Large intestine (tissue), 3 donors: ENCODE measurements at regions not wholly inside any gene's neighbourhood (a gene's known extent, or its start where the extent isn't known, plus 50 kb on each side); places are given as distances from the start of the nearest gene placed in this dataset.

Experiments
- DNase-seq, 2 donors: peaks; one replicate each; pipeline versions ENCODE4 v3.0.0 to v3.0.0-alpha.2; 2013
- H3K27ac ChIP-seq: one replicate; pipeline ENCODE4 v1.5.1; 2013; ENCODE audit warnings: low read length
- H3K27me3 ChIP-seq: 2 replicates; pipeline ENCODE4 v1.6.1; 2013; ENCODE audit warnings: low read length; ENCODE audit not compliant: control insufficient read depth, insufficient read depth
- H3K36me3 ChIP-seq: 2 replicates; pipeline ENCODE4 v1.6.1; 2013; ENCODE audit warnings: low read length; ENCODE audit not compliant: control insufficient read depth, insufficient read depth
- H3K4me1 ChIP-seq: one replicate; pipeline ENCODE4 v1.6.1; 2013; ENCODE audit warnings: low read length; ENCODE audit not compliant: control insufficient read depth, insufficient read depth
- H3K4me3 ChIP-seq: one replicate; pipeline ENCODE4 v1.5.1; 2013; ENCODE audit warnings: low read length
- H3K9me3 ChIP-seq: one replicate; pipeline ENCODE4 v1.6.1; 2013; ENCODE audit warnings: mild to moderate bottlenecking, low read depth, low read length, moderate library complexity; ENCODE audit not compliant: control insufficient read depth
- WGBS: methylation state at CpG from one replicate; pipeline ENCODE4 v1.1.5; 2013; ENCODE audit warnings: low lambda C conversion rate; ENCODE audit not compliant: insufficient coverage; 5-methylcytosine and 5-hydroxymethylcytosine counted together

- Histone ChIP-seq H3K4me1 (no peaks in the 10 kb centered on the region), H3K27ac (no peak overlapping the region), H3K9me3 (no peaks in the 10 kb centered on the region), H3K4me3 (no peak overlapping the region), H3K36me3 (no peaks in the 10 kb centered on the region), H3K27me3 (no peaks in the 10 kb centered on the region)
- WGBS = no CpG with 5 or more reads among the region's 2 CpGs
- DNase-seq = no peak
Observed at GRCh38 chrX:22357621-22358020, 84.9 kb downstream of the CBLL2 start.

- Histone ChIP-seq H3K27me3 (no peaks in the 10 kb centered on the region), H3K36me3 (no peaks in the 10 kb centered on the region), H3K4me1 (no peaks in the 10 kb centered on the region), H3K9me3 (no peaks in the 10 kb centered on the region), H3K4me3 (no peak overlapping the region), H3K27ac (no peak overlapping the region)
- DNase-seq = no peak
- no CpG with 5 or more reads among the region's 3 CpGs for WGBS
Observed at GRCh38 chrX:22360129-22360528, 87.4 kb downstream of the CBLL2 start.

DNA sequence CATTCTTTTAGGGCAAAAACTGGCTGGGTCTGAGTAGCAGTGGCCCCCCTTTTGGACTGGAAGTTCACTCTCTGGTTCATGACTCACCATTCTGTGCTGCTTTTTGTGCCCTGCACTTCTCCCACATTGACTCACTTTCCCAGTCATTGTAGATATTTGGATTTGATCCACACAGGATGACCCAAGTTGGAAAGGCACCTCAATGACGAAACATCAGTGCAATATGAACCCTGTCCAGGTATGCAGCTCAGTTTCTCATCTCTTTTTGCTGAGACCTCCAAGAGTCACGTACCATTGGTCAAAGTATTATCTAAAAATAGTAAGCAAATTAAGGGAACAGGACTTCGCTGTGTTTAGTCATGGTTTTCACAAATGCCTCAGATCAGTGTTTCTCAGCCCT lies 92.7 kb downstream of the CBLL2 start:
- Histone ChIP-seq H3K27ac (no peak overlapping the region), H3K36me3 (no peaks in the 10 kb centered on the region), H3K27me3 (no peaks in the 10 kb centered on the region), H3K4me3 (no peak overlapping the region), H3K9me3 (no peaks in the 10 kb centered on the region), H3K4me1 (no peaks in the 10 kb centered on the region)
- WGBS = no CpG with 5 or more reads among the region's 3 CpGs
- no peak for DNase-seq

DNA sequence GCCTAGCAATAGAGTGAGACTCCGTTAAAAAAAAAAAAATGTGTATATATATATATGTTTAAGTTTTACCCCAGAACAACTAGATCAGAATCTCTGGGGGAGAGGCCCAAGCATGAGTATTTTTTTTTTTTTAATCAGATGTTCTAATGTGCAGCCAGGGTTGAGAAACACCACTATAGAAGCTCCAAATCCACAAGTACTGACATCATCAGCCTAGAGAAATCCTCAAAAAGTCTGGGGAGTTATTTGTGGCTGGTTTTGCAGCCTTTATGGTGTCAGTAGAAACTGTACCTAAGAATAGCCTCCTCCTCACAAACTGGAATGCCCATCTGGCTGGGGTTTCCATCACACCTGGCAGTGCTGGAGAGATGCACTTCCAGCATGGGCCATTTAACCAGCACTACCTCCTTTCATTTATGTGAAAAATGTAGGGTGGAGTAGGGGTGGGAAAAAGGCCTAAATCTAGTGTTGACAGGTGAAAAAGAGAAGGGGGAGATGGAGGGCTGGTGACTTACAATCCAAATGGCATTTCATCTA lies 93.5 kb downstream of the CBLL2 start:
- Histone ChIP-seq H3K36me3 (no peaks in the 10 kb centered on the region), H3K27me3 (no peaks in the 10 kb centered on the region), H3K4me3 (no peak overlapping the region), H3K9me3 (no peaks in the 10 kb centered on the region), H3K4me1 (no peaks in the 10 kb centered on the region), H3K27ac (no peak overlapping the region)
- WGBS = no CpG with 5 or more reads among the region's 1 CpG
- no peak for DNase-seq

GRCh38 chrX:22366906-22367305 lies 94.2 kb downstream of the CBLL2 start:
- H3K27ac ChIP-seq = no peak overlapping the region
- no peaks in the 10 kb centered on the region for H3K36me3 ChIP-seq
- no peak for DNase-seq
- no peaks in the 10 kb centered on the region for H3K27me3 ChIP-seq
- H3K4me3 ChIP-seq = no peak overlapping the region
- H3K4me1 ChIP-seq = no peaks in the 10 kb centered on the region
- WGBS = no CpG with 5 or more reads among the region's 4 CpGs
- no peaks in the 10 kb centered on the region for H3K9me3 ChIP-seq

DNA sequence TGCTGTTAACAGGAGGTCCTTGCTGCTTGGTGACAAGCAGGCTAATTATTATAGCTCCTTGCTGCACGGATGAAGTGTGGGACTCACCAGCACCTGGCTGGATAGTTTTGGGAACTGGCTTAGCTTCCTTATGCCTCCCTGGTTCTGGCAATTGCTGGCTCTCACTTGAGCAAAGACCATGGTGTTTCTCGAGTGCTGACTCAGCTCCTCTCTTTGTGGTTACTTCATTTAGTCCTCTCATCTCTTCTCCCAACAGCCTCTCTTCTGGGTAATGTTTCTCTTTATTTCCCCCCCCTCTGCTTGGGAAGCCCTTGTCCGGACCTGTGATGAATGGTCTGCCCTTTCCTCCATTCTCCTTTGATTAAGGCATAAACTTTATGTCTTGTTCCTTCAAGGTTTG lies 100.4 kb downstream of the CBLL2 start:
- no peaks in the 10 kb centered on the region for H3K36me3 ChIP-seq
- WGBS = no CpG with 5 or more reads among the region's 3 CpGs
- H3K27me3 ChIP-seq = no peaks in the 10 kb centered on the region
- DNase-seq = no peak
- H3K27ac ChIP-seq = no peak overlapping the region
- no peaks in the 10 kb centered on the region for H3K4me1 ChIP-seq
- no peaks in the 10 kb centered on the region for H3K9me3 ChIP-seq
- H3K4me3 ChIP-seq = no peak overlapping the region

DNA sequence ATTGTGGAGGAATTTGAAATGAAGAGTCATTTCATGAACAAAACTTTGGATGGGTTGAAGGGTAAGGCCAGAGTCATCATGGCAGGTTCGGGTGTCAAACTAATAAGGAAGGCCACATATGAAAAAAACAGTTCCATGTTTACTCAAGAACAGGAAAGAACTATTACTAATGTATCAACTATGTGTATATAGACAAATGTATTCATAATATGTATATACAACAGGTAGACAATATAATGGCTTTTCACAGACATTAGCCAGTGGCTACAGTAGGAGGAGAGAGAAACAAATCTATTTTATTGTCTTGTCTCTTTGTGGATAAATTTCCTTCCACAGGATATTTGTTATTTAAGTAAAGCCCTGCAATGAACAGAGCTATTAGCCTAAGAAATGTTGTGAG lies 101.1 kb downstream of the CBLL2 start:
- no CpG with 5 or more reads among the region's 1 CpG for WGBS
- Histone ChIP-seq H3K4me3 (no peak overlapping the region), H3K4me1 (no peaks in the 10 kb centered on the region), H3K36me3 (no peaks in the 10 kb centered on the region), H3K9me3 (no peaks in the 10 kb centered on the region), H3K27me3 (no peaks in the 10 kb centered on the region), H3K27ac (no peak overlapping the region)
- no peak for DNase-seq

DNA sequence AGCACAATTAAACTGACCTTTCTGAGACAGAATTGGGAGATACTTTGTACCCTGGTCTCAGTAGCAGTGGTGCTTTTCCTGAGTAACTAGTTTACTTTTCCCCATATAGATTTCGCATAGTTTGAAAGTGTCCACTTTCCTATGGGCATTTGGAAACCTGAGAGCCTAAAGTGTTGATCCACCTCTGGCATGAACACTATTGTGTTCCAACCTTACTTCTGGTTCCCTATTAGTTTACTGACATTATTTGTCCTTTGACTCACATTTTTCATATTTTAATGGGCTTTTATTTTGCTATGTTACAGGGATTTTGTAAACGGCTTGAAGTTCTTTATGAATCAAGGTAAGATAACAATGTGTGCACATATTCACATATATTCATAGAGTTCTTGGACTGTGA lies 103.7 kb downstream of the CBLL2 start:
- no peaks in the 10 kb centered on the region for H3K27me3 ChIP-seq
- DNase-seq = no peak
- no peak overlapping the region for H3K4me3 ChIP-seq
- WGBS = no CpG with 5 or more reads among the region's 2 CpGs
- no peak overlapping the region for H3K27ac ChIP-seq
- H3K36me3 ChIP-seq = no peaks in the 10 kb centered on the region
- H3K4me1 ChIP-seq = no peaks in the 10 kb centered on the region
- no peaks in the 10 kb centered on the region for H3K9me3 ChIP-seq

GRCh38 chrX:22378296-22378695 lies 105.6 kb downstream of the CBLL2 start:
- H3K4me1 ChIP-seq = no peaks in the 10 kb centered on the region
- no peaks in the 10 kb centered on the region for H3K27me3 ChIP-seq
- no peaks in the 10 kb centered on the region for H3K36me3 ChIP-seq
- no peak overlapping the region for H3K4me3 ChIP-seq
- no CpG with 5 or more reads among the region's 4 CpGs for WGBS
- H3K27ac ChIP-seq = no peak overlapping the region
- no peak for DNase-seq
- H3K9me3 ChIP-seq = no peaks in the 10 kb centered on the region

GRCh38 chrX:22383988-22384387 lies 111.3 kb downstream of the CBLL2 start:
- no peaks in the 10 kb centered on the region for H3K27me3 ChIP-seq
- no peak overlapping the region for H3K27ac ChIP-seq
- no peak for DNase-seq
- no CpG with 5 or more reads among the region's 7 CpGs for WGBS
- H3K36me3 ChIP-seq = no peaks in the 10 kb centered on the region
- no peaks in the 10 kb centered on the region for H3K9me3 ChIP-seq
- no peak overlapping the region for H3K4me3 ChIP-seq
- no peaks in the 10 kb centered on the region for H3K4me1 ChIP-seq

GRCh38 chrX:22389556-22390179 lies 117.0 kb downstream of the CBLL2 start:
- no CpG with 5 or more reads among the region's 4 CpGs for WGBS
- H3K27me3 ChIP-seq = no peaks in the 10 kb centered on the region
- H3K36me3 ChIP-seq = no peaks in the 10 kb centered on the region
- H3K4me3 ChIP-seq = no peak overlapping the region
- no peaks in the 10 kb centered on the region for H3K4me1 ChIP-seq
- no peak overlapping the region for H3K27ac ChIP-seq
- no peak for DNase-seq
- no peaks in the 10 kb centered on the region for H3K9me3 ChIP-seq
